Anterior cingulate cortex (tissue), 58 donors: ENCODE measurements at regions not wholly inside any gene's neighbourhood (a gene's known extent, or its start where the extent isn't known, plus 50 kb on each side); places are given as distances from the start of the nearest gene placed in this dataset.
A peak's percentile ranks its signal among the peaks of the same experiment; 100 is the strongest.

ENCODE experiments used
- DNase-seq, 58 donors: peaks; one replicate each; lab custom pipeline; 2025; lab: John Stamatoyannopoulos, UW

DNA sequence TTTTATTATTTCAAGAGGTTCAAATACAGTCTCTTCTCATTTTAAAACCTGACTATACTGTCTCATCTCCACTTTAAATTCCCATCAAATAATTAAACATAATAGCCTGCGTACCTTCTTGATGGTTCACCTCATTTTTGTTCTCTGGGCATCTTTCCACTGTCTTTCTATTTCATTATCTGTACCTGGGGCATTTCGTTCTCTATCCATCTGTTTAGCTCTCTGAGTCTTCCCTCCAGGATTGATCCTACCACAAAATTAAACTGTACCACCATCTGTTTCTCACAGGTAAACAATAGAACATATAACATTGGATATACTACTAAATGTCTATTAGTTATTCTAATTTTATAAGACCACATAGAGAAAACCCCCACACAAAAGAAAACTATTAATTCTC, 1331.4 kb downstream of the NSUN3 start:
- DNase-seq, result no peak

DNA sequence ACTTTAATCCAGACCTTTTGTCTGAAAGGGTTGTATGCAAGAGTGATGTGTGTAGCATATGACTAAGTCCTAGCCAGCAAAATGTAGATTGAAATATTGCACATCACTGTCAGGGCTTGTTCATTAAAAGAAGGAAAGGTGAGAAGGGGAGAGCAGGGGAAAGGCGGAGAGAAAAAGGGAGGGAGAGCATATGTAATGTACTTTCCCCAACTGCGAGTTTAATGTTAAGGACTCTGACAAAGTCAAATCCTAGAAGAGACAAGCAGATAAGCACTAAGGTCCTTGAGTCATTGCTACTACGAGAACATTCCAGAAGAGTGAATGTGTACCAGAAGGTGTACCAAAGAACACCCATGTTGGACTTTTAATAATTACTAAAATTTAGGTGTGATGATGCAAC, 1336.7 kb downstream of the NSUN3 start:
- no peak for DNase-seq

DNA sequence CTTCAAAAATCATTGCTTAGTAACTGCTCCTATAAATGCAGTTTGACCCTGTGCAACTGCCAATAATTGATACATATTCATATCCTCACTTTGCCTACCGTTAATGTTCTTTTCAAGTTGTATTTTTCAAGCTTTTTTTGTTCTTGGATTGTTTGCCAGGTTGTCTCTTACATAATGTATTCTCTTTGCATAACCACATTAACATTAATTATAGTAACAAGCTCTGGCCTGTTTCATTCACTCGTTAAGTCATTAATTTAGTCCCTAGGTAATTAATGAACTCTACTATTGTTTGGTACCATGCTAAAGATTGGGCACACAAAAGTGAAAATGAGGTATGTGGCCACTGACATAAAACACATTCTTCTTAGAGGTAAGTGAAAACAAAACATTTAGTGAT, 1338.8 kb downstream of the NSUN3 start:
- no peak for DNase-seq

DNA sequence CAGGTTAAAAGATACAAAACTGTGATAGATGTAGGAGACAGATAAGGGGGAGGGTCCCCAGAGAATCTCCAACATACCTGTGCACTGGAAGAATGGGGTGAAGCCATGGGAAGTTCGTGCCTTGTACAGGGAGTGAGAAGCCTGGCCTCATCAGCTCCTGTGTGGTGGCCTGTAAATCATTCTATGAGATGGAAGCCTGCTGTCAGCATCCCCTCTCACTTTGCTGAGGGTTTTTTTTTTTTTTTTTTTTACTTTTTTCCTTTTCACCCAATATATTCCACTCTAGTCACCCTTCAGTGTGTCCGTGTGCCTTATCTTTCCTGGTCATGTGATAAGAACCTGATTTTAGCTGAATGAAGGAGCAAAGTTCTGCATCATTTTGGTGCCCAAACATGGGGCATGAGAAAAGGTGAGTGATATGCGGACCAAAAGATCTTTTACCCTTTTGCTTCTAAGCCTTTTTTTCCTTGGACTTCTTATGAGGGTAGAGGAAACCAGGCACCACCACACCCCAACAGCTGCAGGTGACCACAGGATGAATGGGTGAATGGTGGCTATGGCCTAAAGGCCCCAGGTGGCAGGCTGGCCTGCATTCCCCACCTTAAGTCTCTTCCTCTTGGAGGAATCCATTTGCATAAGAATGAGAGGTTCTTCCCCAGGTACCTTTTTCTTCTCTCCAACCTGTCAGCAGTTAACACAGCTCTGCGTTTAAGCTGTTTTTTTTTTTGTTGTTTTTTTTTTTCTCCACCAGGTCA, 1345.0 kb downstream of the NSUN3 start:
- DNase-seq, result no peak

DNA sequence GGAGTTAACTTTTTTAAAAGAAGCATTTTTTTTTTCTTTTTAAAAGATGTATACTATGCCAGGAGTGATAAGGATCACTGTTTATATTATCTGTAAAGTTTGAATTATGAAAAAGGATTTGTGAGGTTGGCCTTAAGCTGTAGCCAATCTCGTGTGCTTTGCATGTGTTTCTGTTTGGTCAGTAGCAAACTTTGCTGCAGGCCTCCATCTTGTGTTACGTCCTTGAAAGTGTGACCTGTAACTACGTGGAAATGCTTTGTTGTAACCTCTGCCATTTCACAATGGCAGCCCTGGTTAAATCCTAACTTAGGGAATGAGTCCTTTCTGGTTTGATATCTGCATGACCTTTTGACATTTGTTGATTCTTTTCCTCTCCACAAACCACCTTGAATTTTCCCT, 1345.6 kb downstream of the NSUN3 start:
- DNase-seq, result no peak

DNA sequence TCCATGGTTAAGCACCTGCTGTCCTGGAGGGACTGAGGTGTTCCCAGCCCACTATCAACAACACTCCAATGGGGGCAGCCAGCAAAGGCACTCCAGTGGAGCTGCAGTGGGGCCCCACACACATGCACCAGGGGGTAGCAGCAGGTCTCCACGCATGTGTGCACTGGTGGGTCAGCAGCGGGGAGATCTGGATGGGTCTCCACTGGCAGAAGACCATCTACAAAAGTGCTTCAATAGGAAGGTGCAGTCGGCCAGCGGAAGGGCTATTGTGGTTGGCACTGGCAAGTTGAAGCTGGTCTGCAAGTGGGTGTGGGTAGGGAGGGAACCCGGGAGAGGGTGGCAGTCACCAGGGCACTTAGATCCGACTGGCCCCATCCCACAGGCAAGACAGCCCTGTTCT, 1355.4 kb downstream of the NSUN3 start:
- DNase-seq, result no peak

DNA sequence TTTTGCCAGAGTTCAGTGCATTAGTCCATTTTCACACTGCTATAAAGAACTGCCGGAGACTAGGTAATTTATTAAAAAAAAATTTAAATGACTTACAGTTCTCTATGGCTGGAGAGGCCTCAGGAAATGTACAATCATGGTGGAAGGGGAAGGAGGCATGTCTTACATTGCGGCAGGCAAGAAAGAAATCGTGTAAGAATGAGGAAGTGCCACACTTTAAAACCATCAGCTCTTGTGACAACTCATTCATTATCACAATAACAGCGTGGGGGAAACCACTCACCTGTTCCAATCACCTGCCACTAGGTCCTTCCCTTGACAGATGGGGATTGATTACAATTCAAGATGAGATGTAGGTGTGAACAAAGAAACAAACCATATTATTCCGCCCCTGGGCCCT, 1361.4 kb downstream of the NSUN3 start:
- no peak for DNase-seq

DNA sequence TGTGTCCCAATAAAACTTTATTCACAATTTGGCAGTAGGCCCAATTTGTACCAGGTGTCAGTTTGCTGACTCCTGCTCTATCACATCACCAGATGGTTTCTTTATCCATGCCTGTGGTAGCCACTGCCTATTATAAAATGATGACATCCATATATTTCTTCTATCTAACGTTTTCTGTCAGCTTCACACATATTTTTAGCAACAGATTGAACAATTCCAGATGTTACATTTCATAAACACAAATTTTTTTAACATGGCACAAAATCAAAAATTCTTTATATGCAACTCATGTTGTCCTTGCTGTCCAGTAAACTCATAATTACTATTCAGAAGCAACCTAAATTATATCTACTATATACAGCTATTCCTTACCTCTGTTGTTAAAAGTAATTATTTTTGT, 1371.6 kb downstream of the NSUN3 start:
- DNase-seq, result no peak

DNA sequence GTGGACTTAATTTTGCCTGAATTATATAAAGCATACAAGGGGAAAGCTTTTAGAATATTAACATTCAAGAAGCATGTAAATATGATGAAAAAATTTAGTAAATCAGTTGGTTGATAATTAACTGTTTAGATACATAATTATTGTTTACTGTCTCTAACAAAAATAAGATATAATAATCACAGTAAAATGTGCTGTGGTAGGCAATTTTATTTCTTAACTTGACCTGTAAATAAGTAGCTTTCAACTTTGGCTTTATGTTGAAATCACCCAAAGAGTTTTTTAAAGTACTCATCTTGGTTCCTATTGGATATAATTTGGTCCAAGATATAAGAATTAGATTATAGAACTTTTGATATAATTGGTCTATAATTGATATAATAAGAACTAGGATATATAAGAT, 1374.5 kb downstream of the NSUN3 start:
- no peak for DNase-seq

DNA sequence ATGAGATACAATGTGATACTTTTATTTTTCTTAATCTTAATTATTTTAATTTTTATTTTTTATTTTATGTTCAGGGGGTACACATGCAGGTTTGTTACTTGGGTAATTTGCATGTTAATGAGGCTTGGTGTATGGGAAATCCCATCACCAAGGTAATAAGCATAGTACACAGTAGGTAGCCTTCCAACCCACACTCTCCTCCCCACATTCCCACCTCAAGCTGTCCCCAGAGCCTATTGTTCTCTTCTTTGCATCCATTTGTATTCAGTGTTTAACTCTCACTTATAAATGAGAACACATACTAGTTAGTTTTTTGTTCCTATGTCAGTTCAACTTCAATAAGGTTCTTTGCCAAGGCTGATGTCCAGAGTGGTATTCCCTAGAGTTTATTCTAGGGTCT, 1375.4 kb downstream of the NSUN3 start:
- DNase-seq, result no peak

DNA sequence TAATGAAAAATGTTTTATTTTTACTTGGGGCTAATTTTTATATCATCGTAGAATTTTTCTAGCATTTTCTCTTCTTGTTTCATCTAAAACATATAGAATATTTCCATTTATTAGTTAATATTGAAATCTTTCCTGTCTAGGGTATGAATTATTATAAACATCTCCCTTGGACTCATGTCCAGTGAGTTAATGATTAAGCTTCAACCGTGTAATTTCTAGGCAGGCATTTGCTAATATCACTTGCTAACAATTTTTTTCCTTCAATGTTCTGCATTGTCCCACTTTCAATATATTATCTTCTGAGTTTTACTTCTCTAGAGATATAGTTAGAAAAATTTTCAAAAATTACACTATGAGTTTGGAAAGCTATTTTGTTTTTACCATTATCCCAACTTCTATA, 1371.6 kb upstream of the EPHA6 start:
- no peak for DNase-seq

DNA sequence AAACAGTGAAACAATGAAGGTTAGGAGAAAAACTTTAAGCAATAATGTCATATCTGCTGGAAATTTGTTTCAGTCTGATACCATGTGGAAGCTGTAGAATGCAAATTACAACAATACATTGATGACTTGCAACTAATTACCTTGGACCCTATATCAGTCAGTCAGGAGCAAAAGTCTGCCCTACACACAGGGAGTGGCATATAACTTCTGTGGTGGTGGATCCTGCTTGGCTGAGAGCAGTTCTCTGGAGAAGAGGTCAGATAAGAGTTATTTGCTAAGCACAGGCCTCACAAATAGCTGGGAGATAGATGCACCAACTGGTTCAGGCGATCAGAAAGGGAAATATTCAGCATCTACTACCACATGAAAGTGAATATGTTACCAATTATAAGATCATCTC, 1364.6 kb upstream of the EPHA6 start:
- DNase-seq, result no peak

DNA sequence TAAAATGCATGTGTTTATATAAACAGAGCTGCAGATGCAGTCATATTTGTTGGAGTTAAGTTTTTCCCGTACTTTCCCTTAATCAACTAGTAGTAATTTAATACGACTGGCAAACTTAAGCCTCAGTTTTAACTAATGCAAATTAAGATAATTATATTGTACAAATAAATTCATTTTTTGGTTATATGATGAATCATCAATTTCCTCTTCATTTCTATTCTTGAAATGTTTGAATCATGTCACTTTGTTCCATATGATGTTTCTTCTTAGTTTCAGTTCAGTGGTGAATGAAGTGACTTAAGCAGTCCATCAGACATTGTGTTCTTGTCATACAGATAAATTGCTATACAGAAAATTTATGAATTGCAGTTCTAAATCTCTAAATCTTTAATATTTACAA, 1361.2 kb upstream of the EPHA6 start:
- DNase-seq, result no peak

DNA sequence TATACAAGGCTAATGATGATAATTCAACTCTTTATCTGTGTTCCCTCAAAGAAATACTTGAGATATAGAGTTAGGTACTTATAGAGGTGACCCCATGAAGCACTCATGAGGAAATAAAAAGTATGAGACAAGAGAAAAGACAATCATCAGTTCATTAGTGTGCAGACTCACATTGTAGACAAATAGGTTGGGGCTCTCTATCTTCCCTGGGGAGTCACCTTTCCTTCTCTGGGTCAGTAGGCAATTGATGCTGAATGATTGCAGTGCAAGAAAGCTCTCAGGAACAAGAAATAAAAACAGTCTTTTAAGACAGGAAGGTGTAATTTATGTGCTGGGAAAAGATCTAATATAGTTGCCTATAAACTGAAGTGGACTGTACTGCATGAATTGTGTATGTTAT, 1357.6 kb upstream of the EPHA6 start:
- no peak for DNase-seq

DNA sequence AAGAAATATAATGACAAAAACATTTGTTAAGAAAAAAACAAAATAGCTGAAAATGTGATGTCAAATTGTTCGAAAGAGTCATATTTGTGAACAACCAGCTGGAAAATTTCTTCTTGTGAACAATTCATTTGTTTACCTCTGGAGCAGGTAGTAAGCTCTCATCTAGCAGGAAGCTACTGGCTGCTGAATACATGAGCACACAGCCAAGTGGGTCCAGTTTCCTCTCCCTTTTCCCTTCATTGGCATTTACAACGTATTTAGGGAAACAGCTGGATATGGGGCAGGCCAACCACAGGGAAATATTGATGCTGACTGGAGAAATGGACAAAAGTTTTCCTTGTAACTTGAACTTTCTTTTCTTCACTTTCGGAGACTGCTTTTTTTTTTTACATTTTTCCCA, 1354.7 kb upstream of the EPHA6 start:
- no peak for DNase-seq

DNA sequence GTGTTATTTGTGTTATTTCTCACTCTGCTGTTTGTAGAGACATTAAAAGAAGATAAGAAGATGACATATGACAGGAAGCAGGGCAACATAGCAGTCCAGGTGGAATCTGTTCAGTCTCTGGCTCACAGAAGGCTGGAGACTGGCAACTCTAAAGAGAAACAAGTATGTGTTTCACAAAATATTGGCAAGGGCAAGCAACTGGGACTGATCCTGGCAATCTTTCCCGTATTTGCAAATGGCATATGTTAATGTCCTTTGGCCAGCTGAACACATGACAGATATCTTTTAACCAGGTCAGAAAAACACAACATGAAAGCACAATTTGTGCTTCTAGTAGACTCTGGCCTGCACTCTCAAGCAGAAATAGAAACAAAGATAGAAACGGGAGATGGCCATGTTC, 1354.1 kb upstream of the EPHA6 start:
- DNase-seq, result peak in 1 of 58 donors; percentile 3

DNA sequence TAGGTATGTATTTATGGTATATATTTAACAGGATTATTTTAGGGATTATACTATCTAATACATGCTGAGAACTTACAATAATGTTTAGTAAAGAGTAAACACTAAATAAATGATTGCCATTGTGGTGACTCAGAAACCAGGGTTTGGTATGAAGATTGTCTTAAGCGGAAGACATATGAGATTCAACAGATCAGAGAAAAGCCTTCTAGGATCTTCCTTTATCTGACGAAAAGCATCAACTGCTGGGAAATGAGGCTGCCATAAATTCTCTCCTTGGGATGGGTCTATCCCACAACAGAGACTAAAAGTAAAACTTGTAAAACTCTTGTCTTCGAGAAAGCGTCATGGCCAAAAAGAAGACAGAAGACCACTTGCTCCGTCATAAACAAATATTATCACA, 1352.2 kb upstream of the EPHA6 start:
- DNase-seq, result no peak

DNA sequence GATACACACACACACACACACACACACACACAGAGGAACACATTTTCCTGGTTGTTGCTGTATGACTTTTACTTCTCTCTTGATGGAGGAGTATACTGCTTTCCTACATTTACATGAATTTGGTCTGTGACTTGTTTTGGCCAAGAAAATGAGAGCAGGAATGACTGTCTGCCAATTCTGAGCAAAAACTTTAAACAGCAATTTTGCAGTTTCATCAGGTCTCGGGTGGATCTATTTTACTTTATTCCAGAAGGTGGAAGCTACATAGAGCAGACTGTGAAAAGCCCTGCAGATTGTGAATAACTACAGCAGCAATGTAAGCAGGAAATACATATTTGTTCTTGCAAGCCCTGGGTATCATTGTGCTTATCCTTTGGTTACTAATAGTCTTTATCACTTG, 1350.0 kb upstream of the EPHA6 start:
- no peak for DNase-seq

DNA sequence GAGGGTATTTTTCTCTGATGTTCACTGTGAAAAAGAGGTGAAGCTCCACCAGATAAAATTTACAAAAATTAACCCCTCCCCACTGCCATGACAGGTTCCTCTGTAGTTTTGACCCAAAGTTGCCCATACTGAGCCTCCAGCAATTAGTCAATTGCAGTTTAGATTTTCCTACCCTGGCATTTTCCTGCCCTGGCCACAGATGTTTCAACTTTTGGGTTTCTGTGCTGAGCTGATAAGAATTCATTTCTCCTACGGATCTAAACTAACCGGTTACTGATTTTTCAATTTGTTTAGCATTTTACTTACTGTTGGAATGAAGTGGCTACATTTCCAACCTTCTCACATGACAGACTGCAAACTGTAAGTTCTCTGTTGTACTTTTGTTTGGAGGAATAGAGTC, 1346.1 kb upstream of the EPHA6 start:
- no peak for DNase-seq

DNA sequence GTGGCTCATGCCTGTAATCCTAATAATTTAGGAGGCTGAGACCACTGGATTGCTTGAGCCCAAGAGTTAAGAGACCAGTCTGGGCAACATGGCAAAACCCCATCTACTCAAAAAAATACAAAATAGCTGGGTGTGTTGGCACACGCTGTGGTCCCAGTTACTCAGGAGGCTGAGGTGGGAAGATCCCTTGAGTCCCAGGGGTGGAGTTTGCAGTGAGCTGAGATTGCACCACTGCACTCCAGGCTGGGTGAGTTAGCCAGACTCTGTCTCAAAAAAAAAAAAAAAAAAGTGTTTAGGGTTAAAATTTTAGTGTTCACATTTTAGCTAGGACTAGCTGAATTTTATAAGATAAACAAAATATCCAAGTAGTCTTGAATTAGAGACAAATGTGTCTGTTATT, 1340.1 kb upstream of the EPHA6 start:
- DNase-seq, result no peak

DNA sequence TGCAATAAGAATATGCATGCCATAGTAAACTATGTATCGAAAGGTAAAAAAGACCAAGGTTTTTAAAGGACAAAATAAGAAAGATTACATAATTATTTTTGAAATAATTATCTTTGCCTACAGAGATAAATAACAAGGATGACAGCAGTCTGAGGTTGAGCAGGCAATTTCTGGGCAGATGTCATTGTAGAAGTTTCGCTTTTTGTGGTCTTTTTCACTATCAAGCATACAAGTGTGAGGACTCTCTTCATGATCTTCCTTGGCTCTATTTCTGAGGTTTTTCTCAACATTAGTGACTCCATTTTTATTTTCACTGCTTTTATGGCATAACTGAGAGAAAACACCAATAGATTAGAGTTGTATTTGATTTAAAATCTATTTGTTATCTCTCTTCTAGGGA, 1337.9 kb upstream of the EPHA6 start:
- no peak for DNase-seq

DNA sequence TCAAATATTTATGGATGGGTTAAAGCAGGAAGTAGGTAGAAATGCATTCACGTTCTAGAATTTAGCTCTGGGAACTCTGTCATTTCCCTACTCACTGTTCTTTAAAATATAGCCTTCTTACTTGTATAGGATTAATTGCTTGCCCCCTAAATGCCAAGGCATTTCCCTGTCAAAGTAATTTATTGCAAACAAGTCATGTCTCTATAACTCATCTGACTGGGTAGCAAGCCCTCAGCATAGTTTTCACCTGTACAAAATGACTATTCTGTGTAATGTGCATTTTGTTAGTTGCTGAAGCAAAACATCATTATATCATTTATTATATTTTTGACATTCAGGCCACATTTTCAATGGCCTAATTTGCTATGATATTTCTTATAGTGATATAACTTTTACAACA, 1308.2 kb upstream of the EPHA6 start:
- no peak for DNase-seq

DNA sequence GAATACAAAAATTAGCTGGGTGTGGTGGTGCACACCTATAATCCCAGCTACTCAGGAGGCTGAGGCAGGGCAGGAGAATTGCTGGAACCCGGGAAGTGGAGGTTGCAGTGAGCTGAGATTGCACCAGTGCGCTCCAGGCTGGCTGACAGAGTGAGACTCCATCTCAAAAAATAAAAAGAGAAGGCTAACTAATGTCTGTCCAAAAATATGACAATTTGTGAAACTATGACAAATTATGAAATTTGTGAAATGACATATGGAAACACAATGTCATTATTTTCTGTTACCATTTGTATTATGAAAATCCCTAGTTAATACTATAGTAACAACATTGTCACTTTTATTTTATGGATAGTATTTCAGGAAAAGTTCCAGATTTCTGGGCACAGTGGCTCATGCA, 1306.3 kb upstream of the EPHA6 start:
- no peak for DNase-seq
